Trophoblast cell (in vitro differentiated cells and primary cell): ENCODE measurements at regions not wholly inside any gene's neighbourhood (a gene's known extent, or its start where the extent isn't known, plus 50 kb on each side); places are given as distances from the start of the nearest gene placed in this dataset.

Source experiments
- DNase-seq, 2 donors: peaks; one replicate each; pipeline ENCODE4 v3.0.0-alpha.2; 2016
- H2AFZ ChIP-seq: 2 replicates; pipeline ENCODE4 v1.6.1; 2013; ENCODE audit warnings: low read length, moderate library complexity, mild to moderate bottlenecking; ENCODE audit not compliant: insufficient read depth, poor library complexity
- H2AK5ac ChIP-seq: 2 replicates; pipeline ENCODE4 v1.6.1; 2013; ENCODE audit warnings: mild to moderate bottlenecking, low read length
- H2BK120ac ChIP-seq: 2 replicates; pipeline ENCODE4 v1.6.1; 2013; ENCODE audit warnings: low read length, mild to moderate bottlenecking, moderate library complexity; ENCODE audit not compliant: insufficient read depth, poor library complexity
- H2BK12ac ChIP-seq: 2 replicates; pipeline ENCODE4 v1.6.1; 2013; ENCODE audit warnings: mild to moderate bottlenecking, low read length, moderate library complexity
- H2BK5ac ChIP-seq: 2 replicates; pipeline ENCODE4 v1.6.1; 2013; ENCODE audit warnings: low read length, low read depth, moderate library complexity, mild to moderate bottlenecking; ENCODE audit not compliant: poor library complexity
- H3K14ac ChIP-seq: 2 replicates; pipeline ENCODE4 v1.6.1; 2013; ENCODE audit warnings: mild to moderate bottlenecking, low read length
- H3K18ac ChIP-seq: 2 replicates; pipeline ENCODE4 v1.6.1; 2013; ENCODE audit warnings: mild to moderate bottlenecking, low read length
- H3K23ac ChIP-seq: 2 replicates; pipeline ENCODE4 v1.6.1; 2013; ENCODE audit warnings: low read length
- H3K27ac ChIP-seq: 2 replicates; pipeline ENCODE4 v1.5.1; 2013; ENCODE audit warnings: low read depth, mild to moderate bottlenecking, inconsistent platforms, low read length, moderate library complexity
- H3K27me3 ChIP-seq: 2 replicates; pipeline ENCODE4 v1.6.1; 2013; ENCODE audit warnings: inconsistent platforms, mild to moderate bottlenecking, low read length, moderate library complexity; ENCODE audit not compliant: insufficient read depth
- H3K36me3 ChIP-seq, 2 experiments: 1 replicate in 1 of 2; 2 replicates in 1 of 2; pipeline ENCODE4 v1.6.1; 2013; ENCODE audit warnings: low read length in 2 of 2, mild to moderate bottlenecking in 2 of 2, moderate library complexity in 1 of 2; ENCODE audit not compliant: insufficient read depth in 2 of 2, control insufficient read depth in 1 of 2
- H3K4ac ChIP-seq: 2 replicates; pipeline ENCODE4 v1.6.1; 2013; ENCODE audit warnings: low read depth, mild to moderate bottlenecking, low read length, moderate library complexity
- H3K4me1 ChIP-seq, 2 experiments: 1 replicate in 1 of 2; 2 replicates in 1 of 2; pipeline ENCODE4 v1.6.1; 2013; ENCODE audit warnings: low read length in 2 of 2, mild to moderate bottlenecking in 2 of 2, moderate library complexity in 1 of 2; ENCODE audit not compliant: insufficient read depth in 2 of 2, control insufficient read depth in 1 of 2
- H3K4me2 ChIP-seq: 2 replicates; pipeline ENCODE4 v1.6.1; 2013; ENCODE audit warnings: inconsistent platforms, mild to moderate bottlenecking, low read length, moderate library complexity
- H3K4me3 ChIP-seq: 2 replicates; pipeline ENCODE4 v1.5.1; 2013; ENCODE audit warnings: mild to moderate bottlenecking, low read depth, low read length, inconsistent platforms
- H3K79me1 ChIP-seq: one replicate; pipeline ENCODE4 v1.6.1; 2013; ENCODE audit warnings: low read length
- H3K79me2 ChIP-seq: 2 replicates; pipeline ENCODE4 v1.6.1; 2013; ENCODE audit warnings: low read length, mild to moderate bottlenecking; ENCODE audit not compliant: control insufficient read depth, insufficient read depth, poor library complexity
- H3K9ac ChIP-seq: 2 replicates; pipeline ENCODE4 v1.6.1; 2013; ENCODE audit warnings: mild to moderate bottlenecking, low read length
- H3K9me3 ChIP-seq: 2 replicates; pipeline ENCODE4 v1.6.1; 2013; ENCODE audit warnings: low read depth, mild to moderate bottlenecking, control low read depth, inconsistent platforms, low read length; ENCODE audit not compliant: insufficient read depth
- H4K12ac ChIP-seq: 2 replicates; pipeline ENCODE4 v1.6.1; 2013; ENCODE audit warnings: low read depth, mild to moderate bottlenecking, low read length, moderate library complexity
- H4K8ac ChIP-seq: 2 replicates; pipeline ENCODE4 v1.6.1; 2013; ENCODE audit warnings: low read depth, mild to moderate bottlenecking, low read length, moderate library complexity
- H4K91ac ChIP-seq: one replicate; pipeline ENCODE4 v1.6.1; 2013; ENCODE audit warnings: low read depth, mild to moderate bottlenecking, low read length, moderate library complexity
- WGBS: extraction: QIAGEN DNeasy Blood & Tissue Kit; methylation state at CpG from one replicate; pipeline ENCODE4 v1.1.7; 2013; ENCODE audit warnings: missing lambda C conversion rate; ENCODE audit not compliant: insufficient read length, insufficient coverage; ENCODE audit errors: extremely low coverage; 5-methylcytosine and 5-hydroxymethylcytosine counted together

GRCh38 chrY:21073079-21073478 lies 317.2 kb downstream of the RPS4Y2 start:
- H3K23ac ChIP-seq, result no peak overlapping the region
- no peak overlapping the region for H3K4ac ChIP-seq
- H2AFZ ChIP-seq, result no peak overlapping the region
- no peaks in the 10 kb centered on the region for H3K27me3 ChIP-seq
- peaks cover 2% of the 10 kb centered on the region for H3K9me3 ChIP-seq
- no peak overlapping the region for H3K14ac ChIP-seq
- no peaks in the 10 kb centered on the region for H3K4me1 ChIP-seq
- H4K12ac ChIP-seq, result no peak overlapping the region
- H2BK12ac ChIP-seq, result no peak overlapping the region
- no peaks in the 10 kb centered on the region for H3K79me2 ChIP-seq
- no peak overlapping the region for H4K8ac ChIP-seq
- H2BK120ac ChIP-seq, result no peak overlapping the region
- no peaks in the 10 kb centered on the region for H3K36me3 ChIP-seq
- no peak overlapping the region for H2BK5ac ChIP-seq
- no peak for DNase-seq
- no peak overlapping the region for H3K9ac ChIP-seq
- H3K27ac ChIP-seq, result no peak overlapping the region
- H4K91ac ChIP-seq, result no peak overlapping the region
- no CpG with 5 or more reads among the region's 2 CpGs for WGBS
- H3K18ac ChIP-seq, result no peak overlapping the region
- H2AK5ac ChIP-seq, result no peak overlapping the region
- H3K4me2 ChIP-seq, result no peak overlapping the region
- no peaks in the 10 kb centered on the region for H3K79me1 ChIP-seq
- no peak overlapping the region for H3K4me3 ChIP-seq

GRCh38 chrY:21073641-21074260 lies 317.8 kb downstream of the RPS4Y2 start:
- Histone ChIP-seq H3K9ac (no peak overlapping the region), H3K18ac (no peak overlapping the region), H3K27me3 (no peaks in the 10 kb centered on the region), H4K91ac (no peak overlapping the region), H3K23ac (no peak overlapping the region), H3K36me3 (no peaks in the 10 kb centered on the region), H2BK12ac (no peak overlapping the region), H2AFZ (no peak overlapping the region), H3K9me3 (peaks cover 2% of the 10 kb centered on the region), H4K8ac (no peak overlapping the region), H3K27ac (no peak overlapping the region), H2AK5ac (no peak overlapping the region), H2BK5ac (no peak overlapping the region), H3K14ac (no peak overlapping the region), H3K4me2 (no peak overlapping the region), H3K4ac (no peak overlapping the region), H3K4me3 (no peak overlapping the region), H3K79me2 (no peaks in the 10 kb centered on the region), H3K4me1 (no peaks in the 10 kb centered on the region), H2BK120ac (no peak overlapping the region), H4K12ac (no peak overlapping the region), H3K79me1 (no peaks in the 10 kb centered on the region)
- no CpG with 5 or more reads among the region's 3 CpGs for WGBS
- DNase-seq, result no peak

GRCh38 chrY:21075658-21076057 lies 319.8 kb downstream of the RPS4Y2 start:
- H3K27me3 ChIP-seq, result no peaks in the 10 kb centered on the region
- H3K36me3 ChIP-seq, result no peaks in the 10 kb centered on the region
- no peak overlapping the region for H3K18ac ChIP-seq
- H4K8ac ChIP-seq, result no peak overlapping the region
- no peak for DNase-seq
- no peak overlapping the region for H2BK120ac ChIP-seq
- no peak overlapping the region for H2BK12ac ChIP-seq
- H2BK5ac ChIP-seq, result no peak overlapping the region
- no peak overlapping the region for H3K9ac ChIP-seq
- no peak overlapping the region for H3K4me2 ChIP-seq
- no peak overlapping the region for H3K14ac ChIP-seq
- no peak overlapping the region for H4K12ac ChIP-seq
- no peaks in the 10 kb centered on the region for H3K4me1 ChIP-seq
- no peak overlapping the region for H3K4ac ChIP-seq
- no peaks in the 10 kb centered on the region for H3K79me2 ChIP-seq
- H3K4me3 ChIP-seq, result no peak overlapping the region
- H2AFZ ChIP-seq, result no peak overlapping the region
- H3K27ac ChIP-seq, result no peak overlapping the region
- peaks cover 2% of the 10 kb centered on the region for H3K9me3 ChIP-seq
- no peak overlapping the region for H3K23ac ChIP-seq
- H3K79me1 ChIP-seq, result no peaks in the 10 kb centered on the region
- no peak overlapping the region for H4K91ac ChIP-seq
- no peak overlapping the region for H2AK5ac ChIP-seq
- no CpG with 5 or more reads among the region's 3 CpGs for WGBS

GRCh38 chrY:21079670-21080069 lies 323.8 kb downstream of the RPS4Y2 start:
- H2BK120ac ChIP-seq, result no peak overlapping the region
- WGBS, result no CpG with 5 or more reads among the region's 2 CpGs
- H3K9me3 ChIP-seq, result peaks cover 2% of the 10 kb centered on the region

More at GRCh38 chrY:21079670-21080069, 323.8 kb downstream of the RPS4Y2 start:
- Histone ChIP-seq H4K12ac (no peak overlapping the region), H3K36me3 (no peaks in the 10 kb centered on the region), H2BK5ac (no peak overlapping the region), H4K91ac (no peak overlapping the region), H3K23ac (no peak overlapping the region), H4K8ac (no peak overlapping the region), H3K79me1 (no peaks in the 10 kb centered on the region), H3K9ac (no peak overlapping the region), H3K4me3 (no peak overlapping the region), H3K27ac (no peak overlapping the region), H3K4me1 (no peaks in the 10 kb centered on the region), H3K4ac (no peak overlapping the region), H2AFZ (no peak overlapping the region), H3K4me2 (no peak overlapping the region), H2BK12ac (no peak overlapping the region), H3K27me3 (no peaks in the 10 kb centered on the region), H3K79me2 (no peaks in the 10 kb centered on the region), H3K14ac (no peak overlapping the region), H2AK5ac (no peak overlapping the region), H3K18ac (no peak overlapping the region)
- no peak for DNase-seq
